Fibroblast of mammary gland (primary cell): ENCODE measurements at regions not wholly inside any gene's neighbourhood (a gene's known extent, or its start where the extent isn't known, plus 50 kb on each side); places are given as distances from the start of the nearest gene placed in this dataset.

Source experiments
- DNase-seq: peaks from one replicate; pipeline ENCODE4 v3.0.0-alpha.2; 2010; ENCODE audit warnings: low read depth
- H3K4me3 ChIP-seq: 2 replicates; pipeline ENCODE4 v1.5.1; 2011; ENCODE audit warnings: low read depth, mild to moderate bottlenecking, low read length, moderate library complexity; ENCODE audit not compliant: control insufficient read depth
- TF ChIP-seq, protein P1 (sequence below): conservative IDR thresholded peaks from 2 replicates; pipeline ENCODE4 v1.5.1; 2011; ENCODE audit warnings: low read depth, low read length, inconsistent platforms; ENCODE audit not compliant: control insufficient read depth, insufficient read depth

DNA sequence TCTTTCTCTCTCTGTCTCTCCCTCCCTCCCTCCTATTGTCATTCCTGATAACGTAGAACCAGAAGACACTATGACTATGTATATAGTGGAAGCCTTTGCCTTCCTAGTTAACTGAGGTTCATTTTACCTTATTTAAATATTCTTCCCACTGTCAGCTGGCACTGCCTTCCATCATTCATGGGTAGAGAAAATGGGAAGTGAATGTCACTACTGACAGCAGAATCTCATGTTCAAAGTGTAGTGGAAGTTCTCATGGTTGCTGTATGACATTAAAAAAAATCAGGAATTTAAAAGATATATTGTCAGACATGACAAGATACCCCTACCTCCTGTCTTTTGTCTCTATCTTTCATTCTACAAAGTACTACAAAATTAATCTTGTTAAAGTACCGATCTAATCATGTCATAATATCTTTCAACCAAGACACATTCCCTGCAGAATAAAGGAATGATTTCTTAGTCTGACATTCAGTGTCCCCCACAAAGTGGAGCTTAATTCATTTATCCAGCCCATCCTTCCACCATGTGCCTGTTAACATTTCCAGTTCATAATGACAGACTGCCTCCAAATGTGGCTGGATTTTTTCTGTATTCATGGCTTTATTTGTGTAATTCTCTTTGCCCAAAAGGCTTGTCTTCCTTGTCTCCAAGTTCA is 250.1 kb upstream of the CDH20 start:
- H3K4me3 ChIP-seq, result no peak overlapping the region
- no peak for DNase-seq
- TF ChIP-seq, protein P1, sequence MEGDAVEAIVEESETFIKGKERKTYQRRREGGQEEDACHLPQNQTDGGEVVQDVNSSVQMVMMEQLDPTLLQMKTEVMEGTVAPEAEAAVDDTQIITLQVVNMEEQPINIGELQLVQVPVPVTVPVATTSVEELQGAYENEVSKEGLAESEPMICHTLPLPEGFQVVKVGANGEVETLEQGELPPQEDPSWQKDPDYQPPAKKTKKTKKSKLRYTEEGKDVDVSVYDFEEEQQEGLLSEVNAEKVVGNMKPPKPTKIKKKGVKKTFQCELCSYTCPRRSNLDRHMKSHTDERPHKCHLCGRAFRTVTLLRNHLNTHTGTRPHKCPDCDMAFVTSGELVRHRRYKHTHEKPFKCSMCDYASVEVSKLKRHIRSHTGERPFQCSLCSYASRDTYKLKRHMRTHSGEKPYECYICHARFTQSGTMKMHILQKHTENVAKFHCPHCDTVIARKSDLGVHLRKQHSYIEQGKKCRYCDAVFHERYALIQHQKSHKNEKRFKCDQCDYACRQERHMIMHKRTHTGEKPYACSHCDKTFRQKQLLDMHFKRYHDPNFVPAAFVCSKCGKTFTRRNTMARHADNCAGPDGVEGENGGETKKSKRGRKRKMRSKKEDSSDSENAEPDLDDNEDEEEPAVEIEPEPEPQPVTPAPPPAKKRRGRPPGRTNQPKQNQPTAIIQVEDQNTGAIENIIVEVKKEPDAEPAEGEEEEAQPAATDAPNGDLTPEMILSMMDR, result no peak

DNA sequence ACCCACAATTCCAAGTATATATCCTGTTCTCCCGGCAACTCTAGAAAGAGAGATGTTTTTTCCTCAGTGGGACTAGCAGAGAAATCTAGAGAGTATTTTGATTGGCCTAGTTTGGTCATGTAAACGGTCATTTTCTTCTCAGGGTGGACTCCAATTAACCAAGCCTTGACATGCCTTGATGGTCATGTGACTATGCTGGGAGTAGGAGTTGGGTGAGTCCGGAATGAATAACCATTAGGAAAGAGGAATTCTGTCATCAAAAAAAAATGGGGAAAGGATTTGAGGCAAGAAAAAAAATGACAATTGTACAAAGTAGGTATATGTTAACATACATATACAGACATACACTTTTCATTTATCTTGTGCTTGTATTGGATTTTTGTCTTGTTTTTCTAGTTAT is 248.2 kb upstream of the CDH20 start:
- DNase-seq, result no peak
- TF ChIP-seq, protein P1, result no peak
- no peak overlapping the region for H3K4me3 ChIP-seq

DNA sequence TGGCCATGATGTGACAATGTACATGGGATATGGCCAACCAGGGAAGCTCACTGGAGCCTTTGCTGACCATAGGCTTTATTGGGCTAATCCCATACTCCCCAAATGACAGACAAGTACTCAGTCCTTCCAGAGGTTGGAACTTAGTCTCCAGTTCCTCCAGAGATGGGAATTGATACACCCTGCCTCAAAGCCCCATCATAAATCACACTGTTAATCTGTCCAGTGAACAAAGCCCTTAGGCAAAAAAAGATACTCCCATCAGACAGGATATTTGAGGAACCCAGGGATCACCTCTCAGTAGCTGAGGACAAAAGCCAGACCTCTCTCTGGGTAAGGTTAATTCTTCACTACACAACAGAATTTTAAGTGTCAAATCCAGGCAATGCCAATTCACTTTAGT is 247.5 kb upstream of the CDH20 start:
- TF ChIP-seq, protein P1, result no peak
- H3K4me3 ChIP-seq, result no peak overlapping the region
- DNase-seq, result no peak

DNA sequence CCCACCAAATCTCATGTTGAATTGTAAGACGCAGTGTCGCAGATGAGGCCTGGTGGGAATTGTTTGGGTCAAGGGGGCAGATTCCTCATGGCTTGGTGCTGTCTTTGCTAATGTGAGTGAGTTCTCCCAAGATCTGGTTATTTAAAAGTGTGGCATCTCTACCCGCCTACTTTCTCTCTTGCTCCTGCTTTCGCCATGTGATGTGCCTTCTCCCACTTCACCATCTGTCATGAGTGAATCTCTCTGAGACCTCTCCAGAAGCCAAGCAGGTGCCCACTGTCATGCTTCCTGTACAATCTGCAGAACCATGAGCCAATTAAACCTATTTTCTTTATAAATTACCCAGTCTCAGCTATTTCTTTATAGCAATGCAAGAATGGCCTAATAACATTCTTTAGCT is 246.6 kb upstream of the CDH20 start:
- H3K4me3 ChIP-seq, result no peak overlapping the region
- TF ChIP-seq, protein P1, result no peak
- no peak for DNase-seq

DNA sequence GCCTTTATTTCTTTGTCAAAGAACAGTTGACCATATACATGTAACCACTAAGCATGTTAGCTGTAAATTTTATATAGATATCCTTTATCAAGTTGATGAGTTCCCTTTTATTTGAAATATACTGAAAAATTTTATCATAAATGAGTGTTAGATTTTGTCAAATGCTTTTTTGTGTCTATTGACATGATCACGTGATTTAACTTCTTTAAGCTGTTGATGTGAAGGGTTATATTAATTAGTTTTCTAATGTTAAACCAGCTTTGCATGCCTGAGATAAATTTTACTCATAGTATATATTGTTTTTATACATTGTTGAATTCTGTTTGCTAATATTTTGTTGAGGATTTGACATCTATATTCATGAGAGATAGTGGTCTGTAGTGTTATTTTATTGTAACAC is 241.9 kb upstream of the CDH20 start:
- TF ChIP-seq, protein P1, result no peak
- H3K4me3 ChIP-seq, result no peak overlapping the region
- no peak for DNase-seq

DNA sequence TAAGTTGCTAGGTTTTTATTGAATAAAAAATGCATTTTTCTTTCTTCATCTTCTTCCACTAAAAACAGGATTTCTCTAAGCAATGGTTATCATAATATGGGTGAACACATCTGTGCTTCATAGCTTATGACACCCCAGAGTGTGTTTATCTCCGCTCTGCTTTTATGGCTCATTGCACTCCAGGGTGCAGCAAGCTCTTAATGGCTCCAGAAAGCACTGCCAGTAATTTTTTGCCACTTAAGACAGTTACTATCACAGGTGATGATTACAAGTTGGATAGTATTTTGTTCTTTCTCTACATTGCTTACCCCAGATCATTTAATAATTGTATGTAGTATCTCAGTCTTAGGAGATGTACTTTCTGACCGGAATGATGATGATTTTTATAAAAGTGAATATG is 239.3 kb upstream of the CDH20 start:
- H3K4me3 ChIP-seq, result no peak overlapping the region
- TF ChIP-seq, protein P1, result no peak
- DNase-seq, result no peak

DNA sequence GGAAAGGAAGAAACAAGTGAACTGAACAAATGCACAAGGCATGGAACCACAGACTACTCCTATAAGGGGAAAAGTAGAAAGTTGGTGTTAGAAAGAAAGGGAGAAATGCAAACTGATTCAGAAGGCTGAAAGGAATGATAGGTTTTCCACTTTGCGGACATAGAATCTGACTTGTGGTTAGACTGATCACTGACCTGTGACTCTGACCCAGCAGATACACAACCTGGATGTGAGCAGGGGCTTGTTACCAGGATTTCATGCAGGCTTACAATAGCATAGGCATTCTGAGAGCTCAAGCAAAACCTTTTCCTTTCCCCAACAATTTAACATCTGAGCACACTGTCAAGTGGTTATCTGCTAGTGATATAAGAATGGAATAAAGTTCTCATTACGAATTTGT is 237.0 kb upstream of the CDH20 start:
- no peak for DNase-seq
- TF ChIP-seq, protein P1, result no peak
- H3K4me3 ChIP-seq, result no peak overlapping the region
